Amniotic epithelial cell (primary cell): ENCODE measurements at regions not wholly inside any gene's neighbourhood (a gene's known extent, or its start where the extent isn't known, plus 50 kb on each side); places are given as distances from the start of the nearest gene placed in this dataset.

Experiments used
- DNase-seq: peaks from one replicate; pipeline ENCODE4 v3.0.0-alpha.2; 2010; ENCODE audit warnings: low read depth

DNA sequence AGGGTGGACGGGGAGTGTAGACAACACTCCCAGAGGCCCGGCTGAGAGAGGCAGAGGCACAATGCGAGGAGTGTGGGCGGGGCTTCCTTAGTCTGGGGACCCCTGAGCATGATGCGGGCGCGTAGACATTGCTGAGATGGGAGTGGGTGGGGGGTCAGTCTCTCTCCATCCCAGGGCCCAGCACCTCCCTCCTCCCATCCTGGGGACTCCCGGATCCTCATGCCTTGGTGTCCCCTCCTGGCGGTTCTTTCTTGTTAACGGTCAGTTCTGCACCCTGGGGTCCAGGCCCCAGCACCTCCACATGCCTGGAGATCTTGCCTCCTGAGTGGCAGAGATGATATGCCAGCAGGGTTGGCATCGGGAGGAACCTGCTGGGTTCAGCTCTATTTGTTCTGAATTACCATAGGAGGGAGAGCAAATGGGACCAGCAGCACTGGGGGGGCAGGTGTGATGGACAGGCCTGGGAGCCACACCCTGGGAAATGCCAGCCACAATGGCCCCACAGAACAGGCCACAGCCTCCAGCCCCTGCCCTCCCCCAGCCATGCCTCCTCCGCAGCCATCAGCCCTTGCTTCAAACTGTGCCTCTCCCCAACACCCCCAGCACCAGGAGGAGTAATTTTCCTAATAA, 55.7 kb downstream of the RTL6 start:
- DNase-seq, result no peak

GRCh38 chr22:44441401-44442185, 56.4 kb downstream of the RTL6 start:
- no peak for DNase-seq

DNA sequence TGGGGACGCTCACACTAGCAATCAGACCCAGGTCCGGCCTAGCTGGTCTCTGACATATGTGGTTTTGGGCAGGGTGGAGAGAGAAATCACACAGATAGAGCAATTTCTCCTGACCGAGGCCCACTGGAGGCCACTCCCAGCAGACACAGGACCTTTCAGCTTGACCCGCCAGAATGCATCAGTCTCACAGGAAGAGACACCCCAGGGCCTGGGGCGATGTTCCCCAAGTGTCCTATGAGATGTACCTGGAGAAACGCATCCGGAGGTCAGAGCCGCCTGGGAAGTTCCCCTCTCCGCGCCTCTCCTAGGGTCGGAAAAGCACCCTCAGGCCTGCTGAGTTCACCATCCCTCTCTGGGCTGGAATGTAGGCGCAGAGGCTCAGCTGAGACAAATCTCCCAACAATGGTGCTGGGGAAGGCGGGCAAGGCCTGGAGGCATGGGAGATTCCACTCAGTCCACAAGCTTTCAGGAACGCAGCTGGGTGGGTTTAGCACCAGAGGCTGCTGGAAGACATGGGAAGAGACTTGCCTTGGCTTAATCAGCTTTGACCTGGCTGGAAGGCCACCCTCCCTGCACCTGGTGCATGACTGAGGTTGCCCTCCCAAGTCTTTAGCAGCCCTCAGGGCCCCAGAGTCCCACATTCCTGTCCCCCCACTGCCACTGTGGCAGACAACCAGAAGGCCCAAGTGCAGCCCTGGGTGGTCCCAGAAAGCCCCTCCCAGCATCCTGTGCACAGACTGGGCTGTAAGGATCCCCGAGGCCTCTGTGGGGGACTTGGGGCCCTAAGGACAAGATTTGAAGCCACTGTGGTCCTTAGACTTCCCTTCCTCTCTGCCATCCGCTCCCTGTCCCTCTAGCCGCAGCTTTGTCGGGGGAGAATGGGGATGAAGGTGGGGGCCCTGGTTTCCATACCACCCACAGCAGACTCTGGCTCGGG, 57.5 kb downstream of the RTL6 start:
- DNase-seq, result no peak

- DNase-seq, result no peak
Measured at GRCh38 chr22:44439356-44440223, 58.4 kb downstream of the RTL6 start.

DNA sequence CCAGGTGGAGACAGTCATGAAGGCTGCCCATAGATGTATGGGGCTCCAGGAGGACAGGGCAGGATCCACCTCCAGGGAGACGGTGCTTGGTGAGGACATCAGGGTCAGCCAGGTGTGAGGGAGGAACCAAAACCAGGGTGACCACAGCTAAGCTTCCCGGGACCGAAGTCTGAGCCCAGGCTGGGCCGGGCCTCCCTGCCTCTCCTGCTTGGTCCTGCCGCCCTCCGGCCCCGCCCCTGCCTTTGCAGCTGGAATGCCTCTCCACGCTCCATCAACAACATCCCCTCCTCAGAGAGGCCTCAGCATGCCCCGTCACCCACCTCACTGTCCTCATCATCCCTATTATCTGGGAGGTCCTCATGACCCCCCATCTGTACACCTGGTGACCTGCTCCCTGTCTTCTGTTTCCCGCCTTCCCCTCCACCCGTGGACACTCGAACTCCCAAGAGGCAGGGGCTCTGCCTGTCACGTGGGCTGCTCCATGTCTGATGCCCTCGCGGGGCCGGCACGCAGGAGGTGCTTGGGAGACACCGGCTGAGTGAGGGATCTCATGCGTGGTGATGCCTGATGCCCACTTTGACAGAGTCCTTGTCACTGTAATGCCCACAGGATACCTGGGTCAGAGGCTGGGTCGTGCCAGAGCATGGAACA, 59.4 kb downstream of the RTL6 start:
- no peak for DNase-seq

GRCh38 chr22:44438056-44438455, 60.0 kb downstream of the RTL6 start:
- no peak for DNase-seq

GRCh38 chr22:44437216-44438055, 60.6 kb downstream of the RTL6 start:
- DNase-seq, result peak; percentile 5

GRCh38 chr22:44436736-44437135, 61.3 kb downstream of the RTL6 start:
- DNase-seq, result no peak

DNA sequence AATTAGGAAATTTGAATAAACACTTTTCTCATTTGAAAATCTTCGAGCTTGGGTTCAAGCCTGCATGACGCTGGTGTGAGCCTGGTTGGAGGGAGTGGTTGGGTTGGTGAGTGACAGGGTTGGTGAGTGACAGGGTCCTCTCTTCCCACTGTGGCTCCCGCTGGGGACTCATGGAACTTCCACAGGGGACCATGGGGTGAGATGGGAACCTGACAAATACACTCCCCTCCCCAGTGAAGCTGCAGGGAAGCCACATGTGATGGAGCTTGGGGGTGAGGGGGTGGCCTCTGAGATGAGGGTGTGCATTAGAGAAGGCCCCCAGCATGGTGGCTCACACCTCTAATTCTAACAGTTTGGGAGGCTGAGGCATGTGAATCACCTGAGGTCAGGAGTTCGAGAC, 66.8 kb downstream of the RTL6 start:
- DNase-seq, result no peak

DNA sequence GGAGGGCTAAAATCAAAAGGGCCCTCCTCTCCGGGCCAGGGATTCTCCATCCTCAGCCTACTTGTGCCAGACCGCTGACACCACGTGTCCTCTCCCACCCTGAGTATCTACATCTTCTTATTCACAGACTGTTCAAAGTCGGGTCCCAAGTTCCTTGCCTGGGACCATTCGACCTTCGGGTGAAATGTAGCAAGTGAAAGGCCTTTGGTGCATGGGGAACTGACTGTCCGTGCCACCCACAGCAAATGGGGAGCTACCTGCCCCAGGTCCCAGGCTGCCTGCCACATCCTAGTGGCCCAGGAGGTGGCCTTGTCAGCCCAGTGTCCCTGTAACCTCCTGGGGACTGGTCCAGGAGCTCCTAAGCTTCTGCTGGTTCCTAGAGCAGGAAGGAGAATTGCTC, 67.3 kb downstream of the RTL6 start:
- no peak for DNase-seq

DNA sequence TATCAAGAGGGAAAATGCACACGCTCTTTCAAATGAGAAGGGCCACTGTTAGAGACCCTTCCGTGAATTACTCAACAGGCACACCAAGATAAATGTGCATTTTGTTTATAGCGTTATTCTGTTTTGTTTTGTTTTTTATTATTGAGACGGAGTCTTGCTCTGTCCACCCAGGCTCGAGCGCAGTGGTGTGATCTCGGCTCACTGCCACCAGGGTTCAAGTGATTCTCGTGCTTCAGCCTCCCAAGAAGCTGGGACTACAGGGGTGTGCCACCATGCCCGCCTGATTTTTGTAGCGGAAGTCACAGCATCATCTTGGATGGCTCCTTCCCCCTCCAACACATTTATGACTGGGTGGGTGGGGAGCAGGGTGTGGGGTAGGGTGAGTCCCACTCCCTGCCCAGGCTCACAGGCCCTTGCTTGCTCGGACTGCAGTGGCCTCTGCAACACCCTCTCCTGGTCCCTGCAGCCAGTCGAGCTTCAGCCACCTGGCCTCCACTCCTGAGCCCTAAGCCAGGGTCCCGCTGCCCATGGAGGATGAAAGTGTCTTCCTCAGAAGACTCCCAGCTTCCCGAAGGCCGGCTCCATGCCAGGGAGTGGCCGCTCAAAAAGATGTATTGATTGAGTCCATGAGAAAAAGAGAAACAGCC, 68.0 kb downstream of the RTL6 start:
- DNase-seq, result no peak

- DNase-seq, result no peak
Measured at GRCh38 chr22:44428941-44429830, 68.8 kb downstream of the RTL6 start.

GRCh38 chr22:44427611-44428470, 70.2 kb downstream of the RTL6 start:
- DNase-seq, result no peak

GRCh38 chr22:44426981-44427380, 71.1 kb downstream of the RTL6 start:
- DNase-seq, result no peak

- no peak for DNase-seq
Measured at GRCh38 chr22:44425694-44426045, 72.4 kb downstream of the RTL6 start.

DNA sequence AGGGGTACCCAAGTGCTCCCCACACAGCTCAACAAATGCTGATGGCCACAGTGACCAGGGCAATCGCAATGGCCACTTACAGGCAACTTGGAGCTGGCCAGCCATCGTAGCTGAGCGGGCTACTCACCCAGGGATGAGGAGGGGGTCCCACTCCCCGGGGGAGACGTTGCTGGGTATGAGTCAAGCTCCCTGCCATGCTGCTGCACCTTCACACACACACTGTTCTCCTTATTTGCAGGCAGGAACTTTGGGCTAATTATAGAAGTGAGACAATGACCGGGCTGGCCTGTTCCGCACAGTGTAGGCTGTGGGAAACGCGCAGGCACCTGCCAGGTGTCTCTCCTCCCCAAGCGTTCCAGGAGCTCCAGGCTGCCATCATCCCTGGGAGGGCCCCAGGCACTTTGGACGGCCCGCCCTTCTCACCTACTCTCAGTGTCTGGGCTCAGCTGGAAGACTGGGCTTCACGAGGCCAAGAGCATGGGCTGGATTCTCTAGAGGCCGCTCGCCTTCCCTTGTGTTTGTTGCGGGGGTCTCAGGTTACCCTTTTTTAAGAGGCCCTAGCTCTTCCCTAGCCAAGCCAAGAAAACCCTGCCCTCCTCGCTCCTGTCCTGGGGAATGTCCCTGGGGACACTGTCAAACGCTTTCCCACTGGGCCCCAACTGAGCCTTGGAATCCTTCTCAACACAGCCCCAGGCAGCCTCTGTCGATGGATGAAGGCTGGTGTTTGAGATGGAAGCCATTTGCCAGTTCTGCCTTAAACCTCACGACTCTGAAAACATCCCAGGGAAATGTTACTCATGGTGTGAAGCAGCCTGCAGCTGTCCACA, 73.0 kb downstream of the RTL6 start:
- DNase-seq, result no peak

GRCh38 chr22:44424359-44424682, 73.7 kb downstream of the RTL6 start:
- DNase-seq, result no peak
